A549 (cell line): ENCODE measurements at regions not wholly inside any gene's neighbourhood (a gene's known extent, or its start where the extent isn't known, plus 50 kb on each side); places are given as distances from the start of the nearest gene placed in this dataset.

Experiments
- ATAC-seq, 2 experiments: fragments of 200-7000 bp in 1 of 2; fragments of >200 bp in 1 of 2; cut with Nextera tagmentation in 1 of 2; cut with Tn5 transposase in 1 of 2; 3 replicates each; pipeline versions ENCODE4 v1.8.0 to v1.9.1; 2018 to 2020; ENCODE audit warnings: mild to moderate bottlenecking in 1 of 2, moderate library complexity in 1 of 2
- CTCF ChIA-PET: fragments of 300-600 bp; sonication (Branson Sonifier 250); formaldehyde crosslinking; extraction: SDS; loops from one replicate; lab custom pipeline; 2021; ENCODE audit warnings: antibody characterized with exemption, inconsistent platforms; lab: Yijun Ruan, JAX
- POLR2A ChIA-PET: fragments of 350-600 bp; formaldehyde crosslinking; extraction: SDS; loops from one replicate; lab custom pipeline; 2021; ENCODE audit warnings: antibody characterized with exemption, inconsistent platforms; lab: Yijun Ruan, JAX
- DNase-seq, 2 experiments: peaks; one replicate each; pipeline versions ENCODE4 v3.0.0 to v3.0.0-alpha.2; 2011 to 2016; ENCODE audit warnings: low read depth in 1 of 2, low spot score in 1 of 2
- FAIRE-seq: peaks from 2 replicates; lab custom pipeline; 2011; peaks lifted over from hg19 to GRCh38; lab: Jason Lieb, UNC
- H3K27ac ChIP-seq, 2 experiments: fragments of >200 bp; sonication (Bioruptor Twin); formaldehyde crosslinking; 3 replicates each; pipeline ENCODE4 v1.5.1; 2016 to 2017
- H3K4me1 ChIP-seq: fragments of >200 bp; sonication (Bioruptor Twin); formaldehyde crosslinking; 3 replicates; pipeline ENCODE4 v1.6.1; 2016
- H3K4me2 ChIP-seq: fragments of >200 bp; sonication (Bioruptor Twin); formaldehyde crosslinking; 3 replicates; pipeline ENCODE4 v1.6.1; 2016
- H3K4me3 ChIP-seq: fragments of >200 bp; sonication (Bioruptor Twin); formaldehyde crosslinking; 3 replicates; pipeline ENCODE4 v1.5.1; 2016
- H3K9me3 ChIP-seq: fragments of >200 bp; sonication (Bioruptor Twin); formaldehyde crosslinking; 3 replicates; pipeline ENCODE4 v1.6.1; 2016
- CBX2 ChIP-seq: fragments of 200-600 bp; sonication (generic); IDR thresholded peaks from 2 replicates; pipeline ENCODE4 v1.6.1; 2016; ENCODE audit warnings: low read depth, mild to moderate bottlenecking, borderline replicate concordance
- CHD2 ChIP-seq: fragments of 150-350 bp; IDR thresholded peaks from 2 replicates; pipeline ENCODE4 v1.6.1; 2014; ENCODE audit warnings: low read length; ENCODE audit not compliant: partially characterized antibody
- CHD4 ChIP-seq: fragments of 200-600 bp; sonication (generic); IDR thresholded peaks from 2 replicates; pipeline ENCODE4 v1.6.1; 2016; ENCODE audit warnings: antibody characterized with exemption, mild to moderate bottlenecking, borderline replicate concordance
- E2F6 ChIP-seq: IDR thresholded peaks from 2 replicates; pipeline ENCODE4 v1.6.1; 2012; ENCODE audit warnings: low read depth, borderline replicate concordance
- EHMT2 ChIP-seq: fragments of 200-600 bp; sonication (generic); IDR thresholded peaks from 2 replicates; pipeline ENCODE4 v1.6.1; 2016; ENCODE audit warnings: antibody characterized with exemption, low read depth, mild to moderate bottlenecking, moderate library complexity
- ESRRA ChIP-seq: fragments of 150-350 bp; IDR thresholded peaks from 2 replicates; pipeline ENCODE4 v1.6.1; 2014; ENCODE audit warnings: mild to moderate bottlenecking, low read length, borderline replicate concordance
- FOSB ChIP-seq: fragments of 250-450 bp; sonication (Bioruptor Pico); IDR thresholded peaks from 2 replicates; pipeline ENCODE4 v1.5.0; 2020; ENCODE audit warnings: mild to moderate bottlenecking, moderate library complexity
- HES2 ChIP-seq: fragments of >200 bp; sonication (Bioruptor Twin); formaldehyde crosslinking; IDR thresholded peaks from 2 replicates; pipeline ENCODE4 v1.6.1; 2016
- KDM1A ChIP-seq: fragments of 200-600 bp; sonication (generic); IDR thresholded peaks from 2 replicates; pipeline ENCODE4 v1.6.1; 2016; ENCODE audit warnings: low read depth, mild to moderate bottlenecking
- MAFK ChIP-seq: fragments of 450-650 bp; IDR thresholded peaks from 2 replicates; pipeline ENCODE4 v1.6.1; 2014; ENCODE audit not compliant: partially characterized antibody
- NPAS2 ChIP-seq: fragments of 250-450 bp; sonication (Bioruptor Pico); IDR thresholded peaks from 2 replicates; pipeline ENCODE4 v1.8.0; 2022; ENCODE audit warnings: mild to moderate bottlenecking, moderate library complexity, borderline replicate concordance
- NR3C1 ChIP-seq: fragments of >200 bp; sonication (Bioruptor Twin); formaldehyde crosslinking; IDR thresholded peaks from 3 replicates; pipeline ENCODE4 v1.6.1; 2017
- RAD21 ChIP-seq, 2 experiments: fragments of >200 bp in 1 of 2; sonication (Bioruptor Twin) in 1 of 2; formaldehyde crosslinking in 1 of 2; IDR thresholded peaks in 1 of 2; conservative IDR thresholded peaks in 1 of 2; 2 replicates in 1 of 2; 3 replicates in 1 of 2; pipeline ENCODE4 v1.6.1; 2012 to 2018; ENCODE audit warnings: inconsistent platforms in 1 of 2
- REST ChIP-seq: fragments of 200-600 bp; sonication (generic); IDR thresholded peaks from 2 replicates; pipeline ENCODE4 v1.6.1; 2016; ENCODE audit warnings: antibody characterized with exemption, mild to moderate bottlenecking, moderate library complexity
- TP53 ChIP-seq: fragments of 250-450 bp; sonication (Bioruptor Pico); IDR thresholded peaks from 2 replicates; pipeline ENCODE4 v1.5.0; 2021; ENCODE audit warnings: mild to moderate bottlenecking, moderate library complexity
- USF2 ChIP-seq: fragments of 450-650 bp; IDR thresholded peaks from 2 replicates; pipeline ENCODE4 v1.6.1; 2014; ENCODE audit warnings: antibody characterized with exemption
- ZC3H11A ChIP-seq: fragments of 450-650 bp; IDR thresholded peaks from 2 replicates; pipeline ENCODE4 v1.6.1; 2014; ENCODE audit warnings: antibody characterized with exemption, mild to moderate bottlenecking
- ZSCAN20 ChIP-seq: fragments of 250-450 bp; sonication (Bioruptor Pico); IDR thresholded peaks from 2 replicates; pipeline ENCODE4 v1.8.0; 2022; ENCODE audit warnings: mild to moderate bottlenecking, moderate library complexity
- WGBS: methylation state at CpG from one replicate; pipeline ENCODE4 v1.1.6; 2017; ENCODE audit errors: missing lambda C conversion rate; 5-methylcytosine and 5-hydroxymethylcytosine counted together

GRCh38 chr22:22075382-22076163 is 93.0 kb upstream of the TOP3B start:
- no peak for FAIRE-seq
- no peak; a peak in 1 of 6 replicates for ATAC-seq
- DNase-seq: no peak

GRCh38 chr22:22074634-22075381 is 92.2 kb upstream of the TOP3B start:
- CTCF ChIA-PET: interaction anchor here (0.7 kb wide), 1 partner anchor 15 kb away, joined by 3 read pairs; no protein-coding TSS in a partner anchor
- peak overlapping the region; percentile 47 to 78; a peak in 4 of 6 replicates for H3K27ac ChIP-seq
- POLR2A ChIA-PET: no interaction called here
- 0% methylated on average over 1 of the region's 1 CpG for WGBS
- peaks cover 23% of the 10 kb centered on the region; the same call in 2 of the 3 replicates for H3K4me1 ChIP-seq
- H3K9me3 ChIP-seq: no peaks in the 10 kb centered on the region
- TF ChIP-seq EHMT2: no peak
- peak; percentile 23 for TF ChIP-seq MAFK
- no peak for TF ChIP-seq NPAS2 (CRISPR knock-in tag)
- DNase-seq (peak in 1 of 2 experiments; percentile 55), ATAC-seq (peak; percentile 32 to 91; a peak in 4 of 6 replicates), FAIRE-seq (no peak)
- no peak overlapping the region for H3K4me3 ChIP-seq
- peak overlapping the region; percentile 6; the same call in 1 of the 3 replicates for H3K4me2 ChIP-seq

More at GRCh38 chr22:22075382-22076163, 93.0 kb upstream of the TOP3B start:
- peak overlapping the region; percentile 47 to 78; a peak in 3 of 6 replicates for H3K27ac ChIP-seq
- H3K4me1 ChIP-seq: peaks cover 23% of the 10 kb centered on the region; the same call in 2 of the 3 replicates
- POLR2A ChIA-PET: no interaction called here
- H3K9me3 ChIP-seq: no peaks in the 10 kb centered on the region
- WGBS: 78% methylated on average over 12 of the region's 12 CpGs
- no peak overlapping the region for H3K4me3 ChIP-seq
- TF ChIP-seq CHD2 (no peak), CBX2 (no peak), CHD4 (no peak), USF2 (no peak), E2F6 (no peak), KDM1A (no peak), EHMT2 (no peak), ZC3H11A (no peak), ZSCAN20 (CRISPR knock-in tag) (no peak), ESRRA (no peak), HES2 (no peak), RAD21 (conservative IDR thresholded peaks at IDR 0.05 in 1 of 2, IDR thresholded peaks at IDR 0.05 in 1 of 2) (no peak), REST (no peak), MAFK (no peak), TP53 (CRISPR knock-in tag) (no peak), NR3C1 (no peak), FOSB (no peak)
- CTCF ChIA-PET: interaction anchor here (0.7 kb wide), 1 partner anchor 16 kb away, joined by 3 read pairs; no protein-coding TSS in a partner anchor
- H3K4me2 ChIP-seq: no peak overlapping the region
